CD4-positive, alpha-beta T cell treated with Interleukin-21 for 1 hour (primary cell): ENCODE measurements at regions not wholly inside any gene's neighbourhood (a gene's known extent, or its start where the extent isn't known, plus 50 kb on each side); places are given as distances from the start of the nearest gene placed in this dataset.
A peak's percentile ranks its signal among the peaks of the same experiment; 100 is the strongest.

Experiments used
- DNase-seq: peaks from one replicate; pipeline ENCODE4 v3.0.0-alpha.2; 2020

- no peak for DNase-seq
Observed at GRCh38 chr2:8078705-8079104, 603.2 kb upstream of the ID2 start.

- DNase-seq = no peak
Observed at GRCh38 chr2:8080063-8080462, 601.8 kb upstream of the ID2 start.

- no peak for DNase-seq
Observed at GRCh38 chr2:8081130-8081529, 600.7 kb upstream of the ID2 start.

- no peak for DNase-seq
Observed at GRCh38 chr2:8082840-8083239, 599.0 kb upstream of the ID2 start.

DNA sequence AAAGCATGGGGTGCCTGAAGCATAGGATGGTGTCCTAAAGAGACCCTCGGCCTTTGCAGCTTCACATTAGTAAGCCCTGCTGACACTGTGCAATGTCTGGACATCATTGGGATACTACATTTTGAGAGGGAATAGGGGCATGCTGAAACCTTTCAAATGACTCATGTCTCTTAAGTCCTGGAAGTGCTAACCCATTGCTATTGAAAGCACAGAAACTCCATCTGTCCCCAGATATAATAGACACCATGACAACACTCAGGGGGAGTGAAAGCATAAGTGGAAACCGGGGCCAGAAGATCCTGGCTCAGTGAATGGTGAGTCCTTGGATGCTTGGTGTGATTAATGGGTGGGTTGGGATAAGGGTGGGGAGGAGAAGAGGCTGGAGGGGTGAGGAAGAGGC lies 595.5 kb upstream of the ID2 start:
- DNase-seq = no peak

DNA sequence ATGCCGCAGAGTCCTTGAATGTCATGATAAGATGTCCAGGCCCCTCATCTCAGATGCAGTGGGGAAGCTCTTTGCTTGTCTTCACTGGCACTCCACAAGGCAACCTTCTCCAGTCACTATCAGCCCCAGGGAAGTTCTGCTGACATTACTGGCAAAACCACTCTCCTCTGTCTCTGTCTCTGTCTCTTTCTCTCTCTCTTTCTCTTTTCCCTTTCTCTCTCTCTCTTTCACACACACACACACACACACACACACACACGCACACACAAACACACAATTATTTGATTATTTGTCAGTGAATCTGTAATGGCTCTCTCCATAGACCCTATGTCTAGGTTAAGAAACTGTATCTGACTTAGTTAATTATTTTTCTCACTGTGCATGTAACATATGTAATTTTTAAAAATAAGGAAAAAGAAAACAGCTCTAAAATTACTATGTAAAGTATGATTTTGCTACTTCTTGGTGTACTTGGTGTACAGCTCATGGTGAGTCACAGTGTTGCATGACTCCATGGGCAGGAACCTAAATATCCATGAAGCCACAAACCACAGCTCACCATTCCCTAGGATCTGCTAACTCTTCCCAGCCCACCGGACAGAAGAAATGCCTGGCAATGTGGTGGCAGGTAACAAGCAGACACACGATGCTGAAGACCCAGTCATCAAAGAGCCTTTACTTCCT lies 594.9 kb upstream of the ID2 start:
- no peak for DNase-seq

- no peak for DNase-seq
Observed at GRCh38 chr2:8087480-8087840, 594.4 kb upstream of the ID2 start.

DNA sequence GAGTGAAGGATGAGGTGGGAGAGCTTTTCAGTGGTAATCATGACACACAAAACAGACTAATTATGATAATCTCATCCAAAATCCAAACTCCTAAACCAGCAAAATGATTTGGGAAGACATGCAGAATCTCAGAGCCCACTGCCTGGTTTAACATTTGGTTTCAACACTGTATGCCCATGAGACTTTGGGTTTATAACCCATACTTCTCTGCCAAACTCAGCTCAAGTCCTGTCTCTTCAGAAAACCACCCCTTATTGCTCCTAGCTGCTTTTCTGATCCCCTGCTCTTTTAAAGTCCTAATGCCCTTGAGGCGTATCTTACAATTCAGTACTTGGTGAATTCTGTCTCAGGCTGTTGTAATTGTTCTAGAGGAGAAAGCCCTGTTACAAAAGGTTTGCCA lies 593.0 kb upstream of the ID2 start:
- no peak for DNase-seq

DNA sequence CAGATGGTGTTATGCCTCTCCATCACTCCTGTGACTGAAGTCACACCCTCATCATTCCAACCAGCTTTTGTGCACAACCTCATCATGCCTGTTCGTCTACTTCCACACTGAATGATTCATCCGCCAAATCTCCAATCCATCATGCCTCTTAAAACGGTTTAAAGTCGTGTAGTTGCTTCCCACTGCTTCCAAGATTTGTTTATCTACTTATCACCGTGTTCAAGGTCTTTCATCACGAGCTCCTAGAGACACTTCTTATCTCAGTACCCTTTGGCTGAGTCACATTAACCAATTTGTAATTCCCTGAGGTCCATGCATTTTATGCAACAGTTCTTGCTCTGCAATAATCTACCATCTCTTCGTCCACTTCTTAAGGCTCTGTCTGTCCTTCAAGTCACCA lies 592.3 kb upstream of the ID2 start:
- no peak for DNase-seq

- DNase-seq = peak; percentile 14
Observed at GRCh38 chr2:8090748-8091700, 590.8 kb upstream of the ID2 start.

- DNase-seq = no peak
Observed at GRCh38 chr2:8094526-8094925, 587.3 kb upstream of the ID2 start.

DNA sequence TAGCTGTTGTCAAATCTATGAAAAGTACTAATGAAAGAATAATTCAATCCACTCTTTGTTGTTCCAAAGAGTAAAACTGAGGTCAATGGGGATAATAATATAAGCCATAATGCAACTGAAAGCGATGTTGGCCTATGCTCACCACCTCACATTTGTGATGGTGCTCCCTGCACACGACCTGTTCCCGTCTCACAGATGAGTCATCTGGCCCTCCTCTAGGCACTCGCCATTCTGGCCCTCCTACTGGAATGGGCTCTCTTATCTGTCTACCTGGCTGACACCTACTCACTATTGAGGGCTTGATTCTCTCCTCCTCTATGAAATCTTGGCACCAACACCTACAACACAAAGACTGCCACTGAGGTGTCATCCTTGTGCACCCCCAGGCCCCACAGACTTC lies 585.9 kb upstream of the ID2 start:
- no peak for DNase-seq

DNA sequence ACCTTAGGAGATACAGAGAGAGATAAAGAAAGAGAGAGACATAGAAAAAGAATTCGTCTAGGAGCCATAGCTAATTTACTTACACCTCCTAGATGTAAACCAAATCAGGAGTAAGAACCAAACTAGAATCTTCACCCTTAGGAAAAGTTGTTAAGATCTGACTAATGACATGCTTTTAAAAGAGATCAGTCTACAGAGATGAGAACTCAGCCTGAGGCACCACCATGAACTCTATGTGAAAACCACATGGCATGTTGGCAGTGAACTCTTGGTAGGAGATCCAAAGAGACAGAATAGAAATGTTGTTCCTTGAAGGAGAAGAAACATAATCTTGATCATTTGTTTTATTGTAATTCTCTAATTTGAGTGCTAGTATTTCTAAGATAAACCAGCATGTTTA lies 585.4 kb upstream of the ID2 start:
- DNase-seq = no peak

DNA sequence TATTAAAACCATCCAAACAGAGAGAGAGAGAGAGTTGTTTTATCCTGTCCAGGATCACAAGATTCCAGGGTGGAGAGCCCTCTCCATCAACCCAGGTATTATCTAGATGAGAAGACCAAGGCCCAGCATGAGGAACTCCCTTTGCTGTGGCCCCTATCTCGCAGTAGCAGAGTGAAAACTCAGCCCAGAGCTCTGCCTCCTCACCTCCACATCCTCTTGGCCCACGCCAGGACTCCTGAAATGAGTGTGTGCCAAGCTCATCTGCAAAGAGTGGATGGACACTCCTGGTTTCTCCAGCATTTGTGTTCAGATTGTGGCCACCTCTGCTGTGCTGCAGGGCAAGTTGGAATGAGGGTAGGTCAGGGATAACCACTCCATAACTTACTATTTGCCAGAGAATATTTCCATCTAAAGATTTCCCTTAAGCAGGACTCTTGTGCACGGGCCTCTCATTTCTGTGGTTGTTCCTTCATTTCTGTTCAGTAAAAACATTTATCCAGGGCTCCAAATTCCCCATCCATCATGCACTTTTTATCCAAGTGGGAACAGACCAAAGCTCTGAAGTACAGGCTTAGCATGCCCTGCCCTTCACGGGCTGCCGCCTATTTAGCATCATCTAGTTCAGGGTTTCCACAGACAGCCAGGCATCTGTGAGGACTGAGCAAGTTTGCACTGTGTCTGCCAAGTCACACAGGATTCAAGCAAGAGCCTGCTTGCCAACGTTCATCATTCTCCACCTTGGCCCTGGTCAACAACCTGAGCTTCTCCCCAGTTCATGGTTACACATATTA lies 583.2 kb upstream of the ID2 start:
- no peak for DNase-seq

DNA sequence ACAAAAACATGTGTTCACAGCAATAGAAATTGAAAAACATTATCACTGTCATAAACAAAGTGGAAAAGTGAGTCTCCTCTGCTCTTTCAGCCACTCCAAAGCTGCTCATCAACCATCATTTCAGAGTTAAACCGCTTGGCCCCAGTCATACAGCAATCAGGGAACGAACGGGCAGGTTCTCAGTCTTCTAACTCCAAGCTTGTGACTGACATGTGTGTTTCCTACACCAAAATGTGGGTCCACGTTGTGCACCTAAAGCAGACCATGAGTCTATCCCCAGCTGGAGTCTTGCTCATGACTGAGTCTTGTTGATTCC lies 582.6 kb upstream of the ID2 start:
- no peak for DNase-seq

DNA sequence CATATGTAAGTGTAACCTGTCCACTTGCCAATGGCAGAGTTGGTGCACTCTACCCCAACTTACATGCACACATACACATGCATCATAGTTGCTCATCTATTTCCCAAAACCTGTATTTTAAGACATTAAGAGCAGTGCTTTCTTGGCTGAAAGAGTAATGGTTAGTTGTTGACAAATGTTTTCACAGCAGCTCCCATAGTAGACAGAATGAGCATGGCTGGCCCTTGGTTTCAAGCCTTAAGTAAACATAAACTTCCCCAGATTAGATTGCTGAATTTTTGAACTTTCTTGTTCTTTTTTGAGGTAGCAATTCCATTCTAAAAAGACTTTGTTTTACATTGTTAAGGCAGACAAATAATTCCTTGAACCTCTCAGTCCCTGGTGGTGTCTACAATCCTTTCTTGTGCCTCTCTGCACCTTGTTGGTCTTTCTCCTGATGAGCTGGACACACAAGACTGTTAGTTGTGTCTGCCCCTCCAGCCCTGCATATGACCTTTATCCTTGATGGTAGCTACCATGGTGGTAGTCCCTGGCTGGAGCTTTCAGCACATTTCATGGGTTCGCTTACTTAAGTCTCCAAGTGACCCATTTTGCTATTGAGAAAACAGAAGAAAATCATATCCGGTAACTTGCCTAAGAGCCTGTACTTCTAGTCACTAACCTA lies 580.1 kb upstream of the ID2 start:
- DNase-seq = no peak

DNA sequence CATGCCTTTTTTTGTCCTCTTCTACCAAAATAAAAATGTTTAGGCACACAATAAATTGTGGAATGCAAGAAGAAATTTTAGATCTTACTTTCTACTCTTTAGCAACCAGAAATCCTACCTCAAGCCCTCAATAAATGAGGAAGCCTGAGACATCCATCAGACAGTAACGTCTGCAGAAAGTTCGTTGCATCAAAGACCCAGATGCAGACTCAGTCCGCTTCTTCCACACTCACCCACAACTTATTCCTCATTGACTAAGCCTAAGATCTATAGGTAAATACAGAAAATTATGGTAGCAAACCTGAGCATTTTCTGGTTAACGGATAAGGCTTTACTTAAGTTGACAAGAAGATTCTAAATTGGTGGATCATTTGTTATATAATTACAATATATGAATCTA lies 579.4 kb upstream of the ID2 start:
- no peak for DNase-seq

DNA sequence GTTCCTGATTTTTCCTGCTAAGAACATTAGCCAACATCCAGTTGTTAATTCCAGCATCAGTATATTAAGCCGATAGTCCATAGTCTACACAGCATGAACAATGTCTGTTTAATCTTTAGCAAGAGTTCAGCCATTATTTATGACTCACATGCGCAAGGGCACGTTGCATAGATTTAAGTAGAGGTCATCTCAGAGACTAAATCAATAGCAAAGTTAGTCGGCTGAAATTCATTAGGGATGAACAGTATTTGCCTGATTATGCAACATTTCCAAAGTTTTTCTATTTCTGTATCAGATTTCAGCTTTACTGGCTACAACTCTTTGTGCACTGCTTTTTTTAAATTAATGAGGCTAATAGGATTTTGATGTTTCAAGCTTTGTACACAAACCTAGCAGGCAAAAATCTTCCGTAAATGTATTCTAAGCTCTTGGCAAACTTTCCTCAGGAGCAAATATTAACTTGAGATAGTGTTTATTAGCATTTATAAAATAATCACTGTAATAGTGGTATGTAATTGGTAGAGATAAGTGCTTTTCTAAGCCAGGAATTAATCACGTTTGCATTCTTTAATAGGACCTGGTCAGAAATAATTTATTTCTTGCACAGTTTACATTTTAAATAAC lies 578.7 kb upstream of the ID2 start:
- no peak for DNase-seq

- no peak for DNase-seq
Observed at GRCh38 chr2:8107150-8107549, 574.7 kb upstream of the ID2 start.

- DNase-seq = no peak
Observed at GRCh38 chr2:8107621-8108378, 574.1 kb upstream of the ID2 start.

- DNase-seq = no peak
Observed at GRCh38 chr2:8110716-8111115, 571.1 kb upstream of the ID2 start.

GRCh38 chr2:8111193-8111592 lies 570.7 kb upstream of the ID2 start:
- no peak for DNase-seq
